Kidney tubule cell (primary cell): ENCODE measurements at regions not wholly inside any gene's neighbourhood (a gene's known extent, or its start where the extent isn't known, plus 50 kb on each side); places are given as distances from the start of the nearest gene placed in this dataset.
"Not testable (repeated sequence)": the region's sequence is repeated elsewhere in the genome, so short reads cannot be mapped to it uniquely, and the experiment has no call there.

Source experiments
- DNase-seq: peaks from one replicate; pipeline ENCODE4 v3.0.0-alpha.2; 2018; ENCODE audit warnings: low spot score

DNA sequence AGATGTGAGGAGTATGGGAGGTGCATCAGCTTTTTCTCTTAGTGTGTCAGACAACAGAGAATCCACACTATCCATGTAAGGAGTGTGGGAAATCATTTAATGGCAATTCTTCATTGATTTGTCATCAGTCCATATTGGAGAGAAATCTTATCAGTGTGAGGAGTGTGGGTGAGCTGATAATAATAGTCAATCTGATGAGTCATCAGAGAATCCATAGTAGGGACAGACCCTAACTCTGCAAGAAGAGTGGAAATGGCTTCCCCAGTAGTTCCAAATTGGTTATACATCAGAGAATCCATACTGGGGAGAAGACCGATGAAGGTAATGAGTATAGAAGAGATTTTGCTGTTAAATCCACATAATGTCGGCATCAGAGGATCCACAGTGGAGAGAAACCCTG, 150.5 kb upstream of the THUMPD2 start:
- no peak for DNase-seq

- no peak for DNase-seq
Observed at GRCh38 chr2:39925312-39925711, 146.3 kb upstream of the THUMPD2 start.

DNA sequence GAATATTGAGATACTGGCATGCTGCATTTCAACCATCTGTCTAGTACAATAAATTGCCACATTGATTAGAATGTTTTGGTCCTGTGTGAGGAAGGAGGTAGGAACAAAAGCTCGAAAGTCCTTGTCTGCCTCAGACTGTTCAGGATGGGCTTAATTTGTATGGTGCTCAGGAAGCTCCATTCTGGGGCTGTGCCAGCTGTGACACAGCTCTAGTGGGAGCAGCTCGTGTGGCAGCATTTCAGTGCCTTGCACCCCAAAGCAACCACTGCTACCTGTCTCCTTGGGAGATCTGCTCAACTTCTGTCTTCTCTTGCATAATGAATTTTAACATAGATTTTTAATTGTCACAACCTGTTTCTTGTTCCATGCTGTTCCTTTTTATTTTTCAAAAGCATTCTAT, 144.4 kb upstream of the THUMPD2 start:
- DNase-seq = no peak

- no peak for DNase-seq
Observed at GRCh38 chr2:39922679-39923405, 143.8 kb upstream of the THUMPD2 start.

- DNase-seq = no peak
Observed at GRCh38 chr2:39920307-39920801, 141.3 kb upstream of the THUMPD2 start.

GRCh38 chr2:39919511-39920306, 140.7 kb upstream of the THUMPD2 start:
- DNase-seq = no peak

- DNase-seq = no peak
Observed at GRCh38 chr2:39918886-39919285, 139.8 kb upstream of the THUMPD2 start.

DNA sequence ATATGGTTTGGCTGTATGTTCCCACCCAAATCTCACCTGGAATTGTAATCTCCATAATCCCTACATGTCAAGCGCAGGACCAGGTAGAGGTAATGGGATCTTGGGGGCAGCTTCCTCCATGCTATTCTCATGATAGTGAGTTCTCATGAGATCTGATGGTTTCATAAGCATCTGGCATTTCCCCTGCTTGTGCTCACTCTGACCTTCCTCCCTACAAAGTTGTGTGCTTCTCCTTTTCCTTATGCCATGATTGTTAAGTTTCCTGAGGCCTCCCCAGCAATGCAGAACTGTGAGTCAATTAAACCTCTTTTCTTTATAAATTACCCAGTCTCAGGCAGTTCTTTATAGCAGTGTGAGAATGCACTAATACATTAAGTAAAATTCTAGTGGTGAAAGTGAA, 138.3 kb upstream of the THUMPD2 start:
- not testable (repeated sequence) for DNase-seq

- DNase-seq = no peak
Observed at GRCh38 chr2:39914949-39915348, 135.9 kb upstream of the THUMPD2 start.

- peak; percentile 70 for DNase-seq
Observed at GRCh38 chr2:39913648-39914461, 134.8 kb upstream of the THUMPD2 start.

DNA sequence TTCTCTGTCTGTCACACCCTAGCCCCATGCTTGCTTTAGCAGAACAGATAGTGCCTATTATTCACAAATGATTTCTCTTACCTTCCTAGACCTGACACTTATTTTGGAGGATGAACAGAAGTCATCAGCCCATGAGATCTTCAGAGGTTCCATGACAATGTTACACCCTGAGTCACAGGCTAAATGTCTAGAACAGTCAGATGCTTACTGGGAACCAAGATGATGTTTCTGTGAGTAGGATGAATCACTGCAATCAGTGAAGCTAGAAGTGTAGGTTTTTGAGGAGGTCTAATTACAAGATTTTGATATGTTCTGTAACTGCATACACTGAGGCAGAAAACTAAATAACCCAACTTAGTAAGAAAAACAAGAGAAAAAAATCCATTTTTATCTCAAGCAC, 123.0 kb upstream of the THUMPD2 start:
- DNase-seq = peak; percentile 82

GRCh38 chr2:39898934-39899333, 119.9 kb upstream of the THUMPD2 start:
- DNase-seq = no peak

DNA sequence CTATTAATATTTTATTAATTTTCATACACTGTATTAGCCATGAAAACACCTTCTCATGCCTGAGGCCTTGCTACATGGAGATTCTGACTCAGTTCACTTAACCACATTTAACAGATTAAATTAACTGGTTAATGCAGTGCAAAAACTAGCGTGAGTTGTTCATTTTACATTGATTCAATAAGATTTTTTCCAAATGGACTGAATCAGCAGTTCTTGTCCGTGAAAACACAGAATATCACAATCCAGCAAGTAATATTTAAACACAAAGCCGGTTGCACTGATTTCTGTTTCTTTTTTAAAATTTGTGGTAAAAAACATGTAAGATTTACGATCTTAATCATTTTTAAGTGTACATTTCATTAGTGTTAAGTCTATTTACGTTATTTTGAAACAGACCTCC, 118.2 kb upstream of the THUMPD2 start:
- DNase-seq = no peak

DNA sequence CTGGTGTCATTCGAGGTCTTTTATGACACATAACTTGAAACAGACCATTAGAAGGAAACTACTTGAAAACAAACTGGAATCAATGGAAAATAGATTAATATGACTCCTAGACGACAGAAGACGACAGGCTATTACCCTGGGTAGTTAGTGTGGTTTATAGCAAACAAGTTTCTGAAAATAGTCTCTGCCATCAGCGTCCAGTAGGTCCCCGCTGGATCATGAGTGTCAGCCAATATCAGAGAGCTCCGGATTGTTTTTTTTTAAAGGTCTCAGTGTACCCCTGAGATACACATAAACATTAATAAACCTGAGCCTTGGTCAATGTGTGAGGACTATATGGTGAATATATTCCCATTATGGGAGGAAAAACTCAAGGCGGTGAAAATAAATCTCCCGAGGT, 115.0 kb upstream of the THUMPD2 start:
- DNase-seq = no peak

- DNase-seq = no peak
Observed at GRCh38 chr2:39893616-39894015, 114.6 kb upstream of the THUMPD2 start.

DNA sequence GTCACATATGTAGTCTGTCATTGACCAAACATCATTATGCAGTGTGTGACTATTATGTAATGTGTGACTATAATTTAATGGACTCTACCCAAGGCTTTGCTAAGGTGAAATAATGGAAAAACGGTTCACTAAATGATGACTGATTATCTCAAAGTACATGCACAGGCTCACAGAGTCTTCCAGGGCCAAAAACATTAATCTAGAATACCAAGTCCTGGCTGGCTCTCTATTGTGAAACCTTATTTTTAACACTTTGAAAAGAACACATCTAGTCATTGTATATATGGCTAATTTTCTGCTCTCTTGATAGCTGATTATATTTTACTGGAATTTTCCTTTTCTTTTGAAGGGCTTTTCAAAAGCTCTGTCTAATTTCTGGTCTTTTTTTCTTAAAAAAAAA, 102.9 kb upstream of the THUMPD2 start:
- DNase-seq = no peak

DNA sequence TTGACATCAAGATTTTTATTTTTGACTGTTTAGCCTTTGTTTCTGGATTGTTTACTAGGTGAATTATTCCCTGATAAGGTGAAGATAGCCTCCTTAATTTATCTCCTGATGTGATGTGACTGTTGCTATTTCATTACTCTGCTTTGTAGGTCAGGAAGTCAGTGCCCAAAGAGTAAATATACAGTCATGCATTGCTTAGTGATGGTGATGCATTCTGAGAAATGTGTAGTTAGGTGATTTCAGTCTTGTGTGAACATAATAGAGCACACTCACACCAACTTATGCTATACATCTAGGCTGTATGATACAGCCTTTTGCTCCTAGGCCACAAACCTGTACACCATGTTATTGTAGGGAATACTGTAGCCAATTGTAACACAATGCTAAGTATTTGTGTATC, 102.4 kb upstream of the THUMPD2 start:
- peak; percentile 17 for DNase-seq

- DNase-seq = not testable (repeated sequence)
Observed at GRCh38 chr2:39879001-39879400, 99.9 kb upstream of the THUMPD2 start.

DNA sequence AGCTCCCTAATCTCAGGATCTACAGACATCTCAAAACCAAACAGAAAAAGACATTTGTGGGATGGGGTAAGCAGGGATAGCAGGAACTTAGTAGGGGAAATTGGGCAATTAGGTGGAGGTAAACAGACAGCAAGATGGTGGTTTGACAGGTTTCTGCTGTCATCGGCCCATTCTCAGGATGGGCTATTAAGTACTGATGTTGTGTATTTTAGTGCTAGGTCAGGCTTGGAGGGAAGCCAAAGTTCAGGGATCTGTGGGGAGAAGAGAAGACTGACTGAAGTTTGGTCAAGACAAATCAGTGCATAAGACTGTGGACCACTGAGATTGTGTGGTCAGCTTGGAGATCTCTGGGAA, 96.8 kb upstream of the THUMPD2 start:
- DNase-seq = no peak

DNA sequence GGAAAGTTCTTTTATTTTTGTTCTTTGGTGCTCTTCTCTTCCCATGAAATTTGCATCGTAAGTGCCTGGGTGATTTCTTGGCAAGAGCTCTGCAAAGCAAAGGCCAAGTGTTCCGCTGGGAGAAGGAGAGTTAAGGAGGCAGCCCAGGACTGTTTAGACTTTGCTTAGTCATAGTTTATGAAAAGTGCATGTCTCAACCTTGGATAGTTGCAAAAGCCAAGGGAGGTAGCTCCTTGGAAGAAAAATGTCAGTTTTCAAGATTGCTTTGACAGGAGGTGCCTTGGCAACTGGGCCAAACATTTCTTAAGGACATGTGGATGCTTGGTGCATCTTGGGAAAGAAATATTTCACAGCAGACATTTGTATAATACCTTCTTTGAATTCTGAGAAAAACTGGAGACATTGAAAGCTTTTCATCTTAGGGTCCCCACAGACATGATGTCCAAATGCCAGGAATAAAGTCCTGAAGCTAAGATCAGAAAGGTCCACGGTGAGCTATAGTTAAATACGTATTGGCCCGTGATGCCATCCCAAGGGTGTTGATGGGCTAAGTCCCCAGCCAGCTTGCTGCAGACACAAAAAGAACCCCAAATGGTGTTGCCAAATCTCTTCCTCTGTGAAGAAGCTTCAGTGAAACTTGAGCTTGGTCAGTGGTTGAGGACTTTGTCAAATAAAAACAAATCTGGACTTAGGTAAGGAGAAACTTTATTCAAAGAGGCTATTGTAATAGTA, 96.3 kb upstream of the THUMPD2 start:
- peak; percentile 28 for DNase-seq

GRCh38 chr2:39874236-39874635, 95.2 kb upstream of the THUMPD2 start:
- DNase-seq = no peak

DNA sequence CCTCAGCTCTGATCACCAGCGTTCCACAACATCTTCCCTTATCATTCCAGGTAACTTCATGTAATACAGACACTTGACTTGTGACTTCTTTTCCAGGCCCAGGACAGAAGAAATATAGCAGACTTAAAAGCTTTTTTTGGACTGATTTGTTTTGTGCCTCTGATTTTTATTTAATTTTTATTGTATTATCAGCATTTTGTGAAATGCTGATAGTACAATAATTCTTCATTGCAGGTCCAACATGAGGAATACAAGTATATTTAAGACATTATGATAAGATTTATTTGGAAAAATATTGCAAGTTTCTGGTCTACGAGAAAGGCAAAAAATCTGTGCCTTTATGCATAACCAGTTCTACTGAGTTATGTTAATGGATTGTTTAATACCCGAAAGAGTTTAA, 94.5 kb upstream of the THUMPD2 start:
- DNase-seq = no peak
